ENCODE measurements at regions not wholly inside any gene's neighbourhood (a gene's known extent, or its start where the extent isn't known, plus 50 kb on each side); places are given as distances from the start of the nearest gene placed in this dataset.
"Not testable (repeated sequence)": the region's sequence is repeated elsewhere in the genome, so short reads cannot be mapped to it uniquely, and the experiment has no call there.

DNA sequence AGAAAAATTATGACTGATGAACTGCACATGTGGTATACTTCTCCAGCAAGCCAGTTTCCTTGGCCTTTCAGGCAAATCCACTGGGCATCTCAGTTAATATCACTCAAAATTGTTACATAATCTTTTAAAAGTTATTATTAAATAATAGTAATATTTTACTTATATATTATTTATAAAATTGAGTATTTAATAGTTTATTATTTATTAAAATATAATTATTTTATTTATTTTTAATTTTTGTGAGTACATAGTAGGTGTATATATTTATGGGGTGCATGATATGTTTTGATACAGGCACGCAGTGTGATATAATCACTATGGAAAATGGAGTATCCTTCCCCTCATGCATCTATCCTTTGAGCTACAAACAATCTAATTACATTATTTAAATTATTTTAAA lies 384.1 kb upstream of the LRFN5 start:
- TF ChIP-seq, protein P1, sequence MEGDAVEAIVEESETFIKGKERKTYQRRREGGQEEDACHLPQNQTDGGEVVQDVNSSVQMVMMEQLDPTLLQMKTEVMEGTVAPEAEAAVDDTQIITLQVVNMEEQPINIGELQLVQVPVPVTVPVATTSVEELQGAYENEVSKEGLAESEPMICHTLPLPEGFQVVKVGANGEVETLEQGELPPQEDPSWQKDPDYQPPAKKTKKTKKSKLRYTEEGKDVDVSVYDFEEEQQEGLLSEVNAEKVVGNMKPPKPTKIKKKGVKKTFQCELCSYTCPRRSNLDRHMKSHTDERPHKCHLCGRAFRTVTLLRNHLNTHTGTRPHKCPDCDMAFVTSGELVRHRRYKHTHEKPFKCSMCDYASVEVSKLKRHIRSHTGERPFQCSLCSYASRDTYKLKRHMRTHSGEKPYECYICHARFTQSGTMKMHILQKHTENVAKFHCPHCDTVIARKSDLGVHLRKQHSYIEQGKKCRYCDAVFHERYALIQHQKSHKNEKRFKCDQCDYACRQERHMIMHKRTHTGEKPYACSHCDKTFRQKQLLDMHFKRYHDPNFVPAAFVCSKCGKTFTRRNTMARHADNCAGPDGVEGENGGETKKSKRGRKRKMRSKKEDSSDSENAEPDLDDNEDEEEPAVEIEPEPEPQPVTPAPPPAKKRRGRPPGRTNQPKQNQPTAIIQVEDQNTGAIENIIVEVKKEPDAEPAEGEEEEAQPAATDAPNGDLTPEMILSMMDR (IDR thresholded peaks at IDR 0.05), result no peak
- Mint-ChIP-seq H3K27me3 (no peaks in the 10 kb centered on the region), H3K4me3 (no peak overlapping the region), H3K4me1 (ENCODE audit: low read depth) (no peaks in the 10 kb centered on the region), H3K9me3 (no peaks in the 10 kb centered on the region), H3K36me3 (ENCODE audit: low read depth) (no peaks in the 10 kb centered on the region), H3K27ac (no peak overlapping the region)
- POLR2A ChIA-PET, result no interaction called here
- ATAC-seq (no peak), DNase-seq (no peak)
- intact Hi-C loops (cut with micrococcal nuclease), result no loop called here
- CTCF ChIA-PET, result no interaction called here

DNA sequence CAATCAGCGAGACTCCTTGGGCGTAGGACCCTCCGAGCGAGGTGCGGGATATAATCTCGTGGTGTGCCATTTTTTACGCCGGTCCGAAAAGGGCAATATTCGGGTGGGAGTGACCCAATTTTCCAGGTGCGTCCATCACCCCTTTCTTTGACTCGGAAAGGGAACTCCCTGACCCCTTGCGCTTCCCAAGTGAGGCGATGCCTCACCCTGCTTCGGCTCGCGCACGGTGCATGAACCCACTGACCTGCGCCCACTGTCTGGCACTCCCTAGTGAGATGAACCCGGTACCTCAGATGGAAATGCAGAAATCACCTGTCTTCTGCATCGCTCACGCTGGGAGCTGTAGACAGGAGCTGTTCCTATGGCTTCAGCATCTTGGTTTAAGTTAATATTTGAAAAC lies 391.7 kb upstream of the LRFN5 start:
- DNase-seq; H3K27ac Mint-ChIP-seq; H3K4me3 Mint-ChIP-seq; H3K36me3 Mint-ChIP-seq (ENCODE audit: low read depth); POLR2A ChIA-PET; H3K4me1 Mint-ChIP-seq (ENCODE audit: low read depth); H3K9me3 Mint-ChIP-seq; intact Hi-C loops (cut with micrococcal nuclease); H3K27me3 Mint-ChIP-seq; ATAC-seq; CTCF ChIA-PET: not testable (repeated sequence)

DNA sequence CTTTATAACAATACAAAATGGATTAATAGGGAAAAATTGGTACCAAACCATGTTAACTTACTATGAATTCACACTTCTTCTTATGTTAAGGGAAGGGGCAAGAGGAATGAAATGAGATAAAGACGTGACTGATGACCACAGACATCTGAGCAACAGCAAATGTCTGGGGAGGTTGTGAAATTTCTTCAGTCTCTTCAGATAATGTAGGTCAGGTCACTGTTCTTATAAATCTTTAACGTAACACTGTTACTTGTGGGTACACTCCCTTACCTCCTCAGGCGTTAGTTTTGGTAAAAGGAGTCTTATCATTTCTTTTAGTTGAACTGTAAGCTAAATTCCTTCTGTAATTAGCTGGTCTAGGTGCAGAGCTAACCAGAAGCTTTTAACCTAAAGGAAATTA lies 405.0 kb upstream of the LRFN5 start:
- ATAC-seq (no peak), DNase-seq (no peak)
- H3K27me3 Mint-ChIP-seq, result no peaks in the 10 kb centered on the region
- intact Hi-C loops (cut with micrococcal nuclease), result no loop called here
- TF ChIP-seq, protein P1 (IDR thresholded peaks at IDR 0.05), result no peak
- ChIA-PET POLR2A (interaction anchor here (0.7 kb wide), 1 partner anchor 1586 kb away, joined by 3 read pairs; no protein-coding TSS in a partner anchor), CTCF (no interaction called here)
- H3K9me3 Mint-ChIP-seq, result peaks cover 4% of the 10 kb centered on the region
- no peak overlapping the region for H3K27ac Mint-ChIP-seq
- H3K36me3 Mint-ChIP-seq (ENCODE audit: low read depth), result no peaks in the 10 kb centered on the region
- no peaks in the 10 kb centered on the region for H3K4me1 Mint-ChIP-seq (ENCODE audit: low read depth)
- no peak overlapping the region for H3K4me3 Mint-ChIP-seq

DNA sequence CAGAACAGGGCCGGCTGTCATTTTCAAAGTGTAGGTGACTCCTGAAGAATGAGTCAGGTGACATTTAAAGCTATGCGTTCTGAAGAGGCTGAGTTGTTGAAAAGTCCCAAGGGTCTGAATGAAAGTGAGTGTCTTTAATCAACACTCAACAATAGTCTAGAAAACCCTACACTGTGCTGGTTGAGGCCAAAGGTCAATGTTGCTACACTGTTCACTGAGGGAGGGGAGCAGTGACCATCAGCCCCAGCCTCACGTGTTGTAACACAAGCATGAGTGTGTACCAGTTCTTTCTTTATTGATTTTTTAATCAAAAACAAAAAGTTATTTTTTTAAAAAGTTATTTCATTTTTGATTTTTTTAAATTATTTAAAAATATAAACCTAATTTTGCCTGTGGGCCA lies 418.8 kb upstream of the LRFN5 start:
- peaks cover 1% of the 10 kb centered on the region for H3K9me3 Mint-ChIP-seq
- no peaks in the 10 kb centered on the region for H3K27me3 Mint-ChIP-seq
- TF ChIP-seq, protein P1 (IDR thresholded peaks at IDR 0.05), result no peak
- no peaks in the 10 kb centered on the region for H3K36me3 Mint-ChIP-seq (ENCODE audit: low read depth)
- intact Hi-C loops (cut with micrococcal nuclease), result no loop called here
- POLR2A ChIA-PET, result interaction anchor here (0.7 kb wide), 1 partner anchor 9 kb away, joined by 3 read pairs; no protein-coding TSS in a partner anchor
- DNase-seq (no peak), ATAC-seq (no peak)
- H3K4me1 Mint-ChIP-seq (ENCODE audit: low read depth), result no peaks in the 10 kb centered on the region
- H3K27ac Mint-ChIP-seq, result no peak overlapping the region
- H3K4me3 Mint-ChIP-seq, result no peak overlapping the region
- CTCF ChIA-PET, result no interaction called here

DNA sequence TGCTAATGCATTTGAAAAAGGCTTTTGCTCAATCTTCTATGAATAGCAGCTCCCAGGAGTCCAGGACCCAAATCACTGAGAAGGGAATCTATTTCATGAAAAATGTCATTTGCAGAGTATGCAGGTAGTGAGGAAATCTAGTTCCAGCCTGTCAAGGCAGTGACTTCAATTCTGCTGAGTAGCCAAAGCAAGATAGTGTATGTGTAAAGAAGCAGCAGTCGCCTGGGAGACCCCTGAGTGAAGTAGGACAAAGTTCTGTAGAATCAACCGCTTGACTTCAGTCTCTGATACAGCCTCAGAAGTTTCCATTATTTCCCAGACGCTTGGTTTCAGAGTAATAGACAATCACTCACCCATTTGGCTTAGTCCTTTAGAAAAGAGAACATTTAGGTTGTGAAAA lies 435.6 kb upstream of the LRFN5 start:
- Mint-ChIP-seq H3K4me1 (ENCODE audit: low read depth) (no peaks in the 10 kb centered on the region), H3K4me3 (no peak overlapping the region), H3K9me3 (peaks cover 13% of the 10 kb centered on the region), H3K27me3 (no peaks in the 10 kb centered on the region), H3K27ac (no peak overlapping the region), H3K36me3 (ENCODE audit: low read depth) (no peaks in the 10 kb centered on the region)
- intact Hi-C loops (cut with micrococcal nuclease), result no loop called here
- CTCF ChIA-PET, result no interaction called here
- TF ChIP-seq, protein P1 (IDR thresholded peaks at IDR 0.05), result no peak
- POLR2A ChIA-PET, result no interaction called here
- DNase-seq (no peak), ATAC-seq (no peak)

DNA sequence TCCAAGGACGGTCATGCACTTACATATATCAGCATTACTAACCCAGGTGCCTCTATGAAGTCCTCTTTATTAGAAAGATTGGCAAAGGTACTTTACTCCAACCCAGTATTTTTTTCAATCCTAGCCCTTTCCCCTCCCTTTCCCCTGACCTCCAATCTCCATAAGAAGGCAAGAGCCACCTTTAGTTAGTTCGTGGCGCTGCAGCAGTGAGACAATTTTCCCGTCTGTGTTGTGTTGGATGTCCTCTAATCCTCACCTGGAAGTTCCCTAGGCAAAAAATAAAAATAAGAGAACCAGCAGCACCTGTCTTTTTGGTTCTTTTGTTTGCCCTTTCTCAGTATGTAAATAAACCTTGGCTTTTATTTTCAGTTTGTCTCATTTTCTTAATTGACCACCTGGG lies 439.6 kb upstream of the LRFN5 start:
- H3K36me3 Mint-ChIP-seq (ENCODE audit: low read depth), result no peaks in the 10 kb centered on the region
- H3K9me3 Mint-ChIP-seq, result peaks cover 9% of the 10 kb centered on the region
- no peak overlapping the region for H3K27ac Mint-ChIP-seq
- ChIA-PET POLR2A (no interaction called here), CTCF (no interaction called here)
- DNase-seq, result no peak
- TF ChIP-seq, protein P1 (IDR thresholded peaks at IDR 0.05), result no peak
- H3K4me3 Mint-ChIP-seq, result no peak overlapping the region
- intact Hi-C loops (cut with micrococcal nuclease), result no loop called here
- no peaks in the 10 kb centered on the region for H3K4me1 Mint-ChIP-seq (ENCODE audit: low read depth)
- no peaks in the 10 kb centered on the region for H3K27me3 Mint-ChIP-seq
- no peak for ATAC-seq
